GM23248 (cell line): ENCODE measurements at regions not wholly inside any gene's neighbourhood (a gene's known extent, or its start where the extent isn't known, plus 50 kb on each side); places are given as distances from the start of the nearest gene placed in this dataset.

ENCODE experiments used
- EZH2 ChIP-seq: fragments of 200-600 bp; sonication (generic); IDR thresholded peaks from 2 replicates; pipeline ENCODE4 v1.6.1; 2018; ENCODE audit warnings: antibody characterized with exemption, mild to moderate bottlenecking; ENCODE audit not compliant: insufficient read depth, poor library complexity, severe bottlenecking
- EZH2phosphoT487 ChIP-seq: fragments of 200-600 bp; sonication (generic); IDR thresholded peaks from 2 replicates; pipeline ENCODE4 v1.6.1; 2018; ENCODE audit warnings: antibody characterized with exemption, moderate library complexity, mild to moderate bottlenecking, low read depth; ENCODE audit not compliant: insufficient read depth

DNA sequence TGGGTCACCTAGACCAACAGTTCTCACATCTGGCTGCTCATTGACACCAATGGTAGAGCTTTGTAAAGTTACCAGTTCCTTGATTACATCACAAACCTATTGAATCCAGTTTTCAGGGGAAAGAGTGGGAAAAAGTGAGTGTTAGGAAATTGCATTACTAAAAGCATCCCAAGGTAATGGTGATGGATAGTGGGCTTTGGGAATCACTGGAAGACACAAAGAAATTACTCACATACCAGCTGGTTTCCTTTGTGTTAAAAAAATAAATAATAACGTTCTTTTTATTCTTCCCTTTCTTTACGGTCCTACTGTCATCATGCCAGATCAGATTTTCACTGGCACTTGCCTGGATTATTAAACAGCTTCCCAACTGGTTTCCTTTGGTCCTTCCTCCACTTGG lies 370.7 kb downstream of the RFPL4B start:
- TF ChIP-seq EZH2 (no peak), EZH2phosphoT487 (no peak)
